ENCODE measurements at regions not wholly inside any gene's neighbourhood (a gene's known extent, or its start where the extent isn't known, plus 50 kb on each side); places are given as distances from the start of the nearest gene placed in this dataset.

GRCh38 chr5:175098301-175098700, 345.7 kb downstream of the DRD1 start:
- H3K4me3 ChIP-seq (ENCODE audit: low read length), result no peak overlapping the region
- no peaks in the 10 kb centered on the region for H3K36me3 ChIP-seq (ENCODE audit: control insufficient read depth, low read depth, low read length)
- H3K9ac ChIP-seq (ENCODE audit: low read length), result no peak overlapping the region
- H3K27ac ChIP-seq (ENCODE audit: low read length), result no peak overlapping the region
- no peaks in the 10 kb centered on the region for H3K9me3 ChIP-seq (ENCODE audit: control insufficient read depth, low read depth, low read length)
- peaks cover 4% of the 10 kb centered on the region for H3K4me1 ChIP-seq (ENCODE audit: control insufficient read depth, low read depth, low read length)
- H3K27me3 ChIP-seq (ENCODE audit: control insufficient read depth, insufficient read depth, low read length), result no peaks in the 10 kb centered on the region

GRCh38 chr5:175096469-175097165, 347.4 kb downstream of the DRD1 start:
- H3K27ac ChIP-seq (ENCODE audit: low read length), result no peak overlapping the region
- H3K9me3 ChIP-seq (ENCODE audit: control insufficient read depth, low read depth, low read length), result no peaks in the 10 kb centered on the region
- no peaks in the 10 kb centered on the region for H3K27me3 ChIP-seq (ENCODE audit: control insufficient read depth, insufficient read depth, low read length)
- no peak overlapping the region for H3K9ac ChIP-seq (ENCODE audit: low read length)
- H3K36me3 ChIP-seq (ENCODE audit: control insufficient read depth, low read depth, low read length), result no peaks in the 10 kb centered on the region
- H3K4me3 ChIP-seq (ENCODE audit: low read length), result no peak overlapping the region
- H3K4me1 ChIP-seq (ENCODE audit: control insufficient read depth, low read depth, low read length), result peaks cover 10% of the 10 kb centered on the region

- Histone ChIP-seq H3K4me1 (ENCODE audit: control insufficient read depth, low read depth, low read length) (peaks cover 10% of the 10 kb centered on the region), H3K4me3 (ENCODE audit: low read length) (no peak overlapping the region), H3K27ac (ENCODE audit: low read length) (no peak overlapping the region), H3K27me3 (ENCODE audit: control insufficient read depth, insufficient read depth, low read length) (no peaks in the 10 kb centered on the region), H3K9ac (ENCODE audit: low read length) (no peak overlapping the region), H3K36me3 (ENCODE audit: control insufficient read depth, low read depth, low read length) (no peaks in the 10 kb centered on the region), H3K9me3 (ENCODE audit: control insufficient read depth, low read depth, low read length) (no peaks in the 10 kb centered on the region)
Measured at GRCh38 chr5:175094461-175094860, 349.5 kb downstream of the DRD1 start.

GRCh38 chr5:175092691-175093090, 351.3 kb downstream of the DRD1 start:
- H3K9ac ChIP-seq (ENCODE audit: low read length), result no peak overlapping the region
- H3K4me1 ChIP-seq (ENCODE audit: control insufficient read depth, low read depth, low read length), result peaks cover 10% of the 10 kb centered on the region
- no peaks in the 10 kb centered on the region for H3K27me3 ChIP-seq (ENCODE audit: control insufficient read depth, insufficient read depth, low read length)
- H3K36me3 ChIP-seq (ENCODE audit: control insufficient read depth, low read depth, low read length), result no peaks in the 10 kb centered on the region
- no peak overlapping the region for H3K27ac ChIP-seq (ENCODE audit: low read length)
- no peak overlapping the region for H3K4me3 ChIP-seq (ENCODE audit: low read length)
- H3K9me3 ChIP-seq (ENCODE audit: control insufficient read depth, low read depth, low read length), result no peaks in the 10 kb centered on the region

GRCh38 chr5:175088963-175089362, 355.0 kb downstream of the DRD1 start:
- no peak overlapping the region for H3K9ac ChIP-seq (ENCODE audit: low read length)
- no peaks in the 10 kb centered on the region for H3K36me3 ChIP-seq (ENCODE audit: control insufficient read depth, low read depth, low read length)
- no peaks in the 10 kb centered on the region for H3K27me3 ChIP-seq (ENCODE audit: control insufficient read depth, insufficient read depth, low read length)
- peaks cover 10% of the 10 kb centered on the region for H3K4me1 ChIP-seq (ENCODE audit: control insufficient read depth, low read depth, low read length)
- no peaks in the 10 kb centered on the region for H3K9me3 ChIP-seq (ENCODE audit: control insufficient read depth, low read depth, low read length)
- no peak overlapping the region for H3K4me3 ChIP-seq (ENCODE audit: low read length)
- H3K27ac ChIP-seq (ENCODE audit: low read length), result no peak overlapping the region

GRCh38 chr5:175082866-175083590, 358.6 kb downstream of the MSX2 start:
- Histone ChIP-seq H3K27ac (ENCODE audit: low read length) (no peak overlapping the region), H3K9ac (ENCODE audit: low read length) (no peak overlapping the region)

GRCh38 chr5:175082346-175082745, 358.0 kb downstream of the MSX2 start:
- H3K9me3 ChIP-seq (ENCODE audit: control insufficient read depth, low read depth, low read length), result no peaks in the 10 kb centered on the region
- no peak overlapping the region for H3K9ac ChIP-seq (ENCODE audit: low read length)
- no peaks in the 10 kb centered on the region for H3K36me3 ChIP-seq (ENCODE audit: control insufficient read depth, low read depth, low read length)
- H3K4me3 ChIP-seq (ENCODE audit: low read length), result no peak overlapping the region
- H3K4me1 ChIP-seq (ENCODE audit: control insufficient read depth, low read depth, low read length), result no peaks in the 10 kb centered on the region
- no peaks in the 10 kb centered on the region for H3K27me3 ChIP-seq (ENCODE audit: control insufficient read depth, insufficient read depth, low read length)
- H3K27ac ChIP-seq (ENCODE audit: low read length), result no peak overlapping the region

More at GRCh38 chr5:175082866-175083590, 358.6 kb downstream of the MSX2 start:
- Histone ChIP-seq H3K27me3 (ENCODE audit: control insufficient read depth, insufficient read depth, low read length) (no peaks in the 10 kb centered on the region), H3K9me3 (ENCODE audit: control insufficient read depth, low read depth, low read length) (no peaks in the 10 kb centered on the region), H3K4me1 (ENCODE audit: control insufficient read depth, low read depth, low read length) (no peaks in the 10 kb centered on the region), H3K36me3 (ENCODE audit: control insufficient read depth, low read depth, low read length) (no peaks in the 10 kb centered on the region), H3K4me3 (ENCODE audit: low read length) (no peak overlapping the region)

GRCh38 chr5:175079707-175080106, 355.3 kb downstream of the MSX2 start:
- no peak overlapping the region for H3K27ac ChIP-seq (ENCODE audit: low read length)
- no peak overlapping the region for H3K4me3 ChIP-seq (ENCODE audit: low read length)
- H3K36me3 ChIP-seq (ENCODE audit: control insufficient read depth, low read depth, low read length), result no peaks in the 10 kb centered on the region
- H3K9me3 ChIP-seq (ENCODE audit: control insufficient read depth, low read depth, low read length), result peaks cover 11% of the 10 kb centered on the region
- H3K27me3 ChIP-seq (ENCODE audit: control insufficient read depth, insufficient read depth, low read length), result no peaks in the 10 kb centered on the region
- no peaks in the 10 kb centered on the region for H3K4me1 ChIP-seq (ENCODE audit: control insufficient read depth, low read depth, low read length)
- H3K9ac ChIP-seq (ENCODE audit: low read length), result no peak overlapping the region

- Histone ChIP-seq H3K36me3 (ENCODE audit: control insufficient read depth, low read depth, low read length) (no peaks in the 10 kb centered on the region), H3K4me3 (ENCODE audit: low read length) (no peak overlapping the region), H3K9ac (ENCODE audit: low read length) (no peak overlapping the region), H3K27ac (ENCODE audit: low read length) (no peak overlapping the region), H3K9me3 (ENCODE audit: control insufficient read depth, low read depth, low read length) (peaks cover 4% of the 10 kb centered on the region), H3K27me3 (ENCODE audit: control insufficient read depth, insufficient read depth, low read length) (no peaks in the 10 kb centered on the region), H3K4me1 (ENCODE audit: control insufficient read depth, low read depth, low read length) (no peaks in the 10 kb centered on the region)
Measured at GRCh38 chr5:175070283-175070682, 345.9 kb downstream of the MSX2 start.

GRCh38 chr5:175060257-175060656, 335.9 kb downstream of the MSX2 start:
- H3K4me3 ChIP-seq (ENCODE audit: low read length), result peak overlapping the region; percentile 56
- H3K27me3 ChIP-seq (ENCODE audit: control insufficient read depth, insufficient read depth, low read length), result peaks cover 4% of the 10 kb centered on the region
- H3K36me3 ChIP-seq (ENCODE audit: control insufficient read depth, low read depth, low read length), result no peaks in the 10 kb centered on the region
- peak overlapping the region; percentile 3 for H3K9ac ChIP-seq (ENCODE audit: low read length)
- H3K27ac ChIP-seq (ENCODE audit: low read length), result no peak overlapping the region
- peaks cover 11% of the 10 kb centered on the region for H3K4me1 ChIP-seq (ENCODE audit: control insufficient read depth, low read depth, low read length)
- no peaks in the 10 kb centered on the region for H3K9me3 ChIP-seq (ENCODE audit: control insufficient read depth, low read depth, low read length)

- H3K27ac ChIP-seq (ENCODE audit: low read length), result no peak overlapping the region
- peaks cover 11% of the 10 kb centered on the region for H3K4me1 ChIP-seq (ENCODE audit: control insufficient read depth, low read depth, low read length)
- peak overlapping the region; percentile 56 for H3K4me3 ChIP-seq (ENCODE audit: low read length)
- H3K36me3 ChIP-seq (ENCODE audit: control insufficient read depth, low read depth, low read length), result no peaks in the 10 kb centered on the region
- H3K27me3 ChIP-seq (ENCODE audit: control insufficient read depth, insufficient read depth, low read length), result peaks cover 4% of the 10 kb centered on the region
- H3K9me3 ChIP-seq (ENCODE audit: control insufficient read depth, low read depth, low read length), result no peaks in the 10 kb centered on the region
- H3K9ac ChIP-seq (ENCODE audit: low read length), result peak overlapping the region; percentile 3
Measured at GRCh38 chr5:175059687-175060211, 335.4 kb downstream of the MSX2 start.

Data from iPS-18a (cell line).